ENCODE measurements at regions not wholly inside any gene's neighbourhood (a gene's known extent, or its start where the extent isn't known, plus 50 kb on each side); places are given as distances from the start of the nearest gene placed in this dataset.

DNA sequence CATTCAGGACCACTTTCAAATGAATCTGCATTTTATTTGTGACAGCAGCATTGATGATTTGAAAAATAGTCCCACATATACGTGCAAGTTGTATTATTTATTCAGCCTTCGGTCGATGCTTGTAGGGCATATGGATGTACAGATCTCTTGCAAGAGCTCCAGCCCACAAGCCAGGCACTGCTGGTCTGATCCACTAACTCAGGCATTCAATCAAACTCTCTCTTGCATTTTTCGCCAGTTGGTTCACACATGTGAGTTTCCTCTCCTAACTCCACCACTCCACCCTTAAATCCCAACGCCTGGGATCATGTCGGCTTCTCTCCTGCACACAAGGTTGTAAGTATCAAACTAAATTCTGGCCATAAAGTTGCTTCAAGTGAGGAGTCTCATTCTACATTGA is 318.7 kb downstream of the CYP26B1 start:
- Histone ChIP-seq H3K27me3 (ENCODE audit: insufficient read depth, poor library complexity, severe bottlenecking) (peaks cover 4% of the 10 kb centered on the region), H3K4me3 (replicated peaks; ENCODE audit: insufficient read depth, low read length) (no peak overlapping the region), H3K27ac (replicated peaks) (no peak overlapping the region)
- TF ChIP-seq GABPA (IDR thresholded peaks at IDR 0.05; ENCODE audit: low read depth) (no peak), SPI1 (IDR thresholded peaks at IDR 0.05; ENCODE audit: borderline replicate concordance, low read depth) (no peak)
- no peak for DNase-seq (ENCODE audit: low read depth in 1 of 2, low spot score in 1 of 2)

DNA sequence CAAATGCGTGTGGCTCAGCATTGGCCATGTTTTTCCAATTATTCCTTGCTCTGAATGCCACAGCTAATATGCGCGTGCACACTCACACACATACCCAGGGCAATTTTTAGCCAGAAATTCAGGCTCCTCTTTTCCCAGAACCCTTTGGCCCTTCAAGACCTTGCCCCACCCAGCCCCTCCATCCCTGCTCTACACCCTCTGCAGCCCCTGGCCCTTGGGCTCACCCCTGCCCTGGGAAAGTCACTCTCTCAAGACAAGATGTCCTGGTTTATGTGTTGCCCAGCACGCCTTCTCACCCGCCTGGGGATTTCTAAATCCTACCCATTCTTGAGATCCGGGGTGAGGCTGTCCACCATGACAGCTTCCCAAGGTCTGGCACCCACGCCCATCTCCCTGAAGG is 319.7 kb downstream of the CYP26B1 start:
- no peak overlapping the region for H3K4me3 ChIP-seq (replicated peaks; ENCODE audit: insufficient read depth, low read length)
- TF ChIP-seq POLR2AphosphoS5 (IDR thresholded peaks at IDR 0.05; ENCODE audit: low read depth) (no peak), CTCF (IDR thresholded peaks at IDR 0.05; ENCODE audit: insufficient read depth, low read length) (no peak), REST (IDR thresholded peaks at IDR 0.05; ENCODE audit: insufficient replicate concordance, low read depth) (no peak), GABPA (IDR thresholded peaks at IDR 0.05; ENCODE audit: low read depth) (no peak), SPI1 (IDR thresholded peaks at IDR 0.05; ENCODE audit: borderline replicate concordance, low read depth) (no peak)
- H3K27me3 ChIP-seq (ENCODE audit: insufficient read depth, poor library complexity, severe bottlenecking) = peaks cover 4% of the 10 kb centered on the region
- no peak overlapping the region for H3K27ac ChIP-seq (replicated peaks)
- DNase-seq (ENCODE audit: low read depth in 1 of 2, low spot score in 1 of 2) = no peak

DNA sequence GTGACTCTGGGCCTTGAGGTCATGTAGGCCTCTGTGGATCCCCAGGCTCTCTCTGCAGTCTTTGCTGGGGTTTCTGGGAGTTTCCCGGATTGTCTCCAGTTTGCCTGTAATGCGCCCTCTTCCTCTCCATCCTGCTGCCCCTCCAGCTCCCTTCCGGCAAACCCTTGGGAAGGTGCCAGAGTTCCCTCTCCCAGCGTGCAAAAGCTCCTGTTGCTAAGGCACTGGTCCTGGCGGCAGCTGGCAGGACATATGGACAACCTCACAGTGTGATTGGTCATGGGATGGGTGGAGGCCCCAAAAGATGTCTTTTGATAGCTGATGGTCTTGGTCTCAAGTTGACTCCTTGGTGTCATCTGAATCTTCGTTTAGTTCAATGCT is 320.1 kb downstream of the CYP26B1 start:
- Histone ChIP-seq H3K27ac (replicated peaks) (no peak overlapping the region), H3K4me3 (replicated peaks; ENCODE audit: insufficient read depth, low read length) (no peak overlapping the region), H3K27me3 (ENCODE audit: insufficient read depth, poor library complexity, severe bottlenecking) (peaks cover 4% of the 10 kb centered on the region)
- DNase-seq (ENCODE audit: low read depth in 1 of 2, low spot score in 1 of 2) = no peak
- TF ChIP-seq SPI1 (IDR thresholded peaks at IDR 0.05; ENCODE audit: borderline replicate concordance, low read depth) (no peak), CTCF (IDR thresholded peaks at IDR 0.05; ENCODE audit: insufficient read depth, low read length) (no peak), REST (IDR thresholded peaks at IDR 0.05; ENCODE audit: insufficient replicate concordance, low read depth) (no peak), GABPA (IDR thresholded peaks at IDR 0.05; ENCODE audit: low read depth) (no peak), POLR2AphosphoS5 (IDR thresholded peaks at IDR 0.05; ENCODE audit: low read depth) (no peak)

DNA sequence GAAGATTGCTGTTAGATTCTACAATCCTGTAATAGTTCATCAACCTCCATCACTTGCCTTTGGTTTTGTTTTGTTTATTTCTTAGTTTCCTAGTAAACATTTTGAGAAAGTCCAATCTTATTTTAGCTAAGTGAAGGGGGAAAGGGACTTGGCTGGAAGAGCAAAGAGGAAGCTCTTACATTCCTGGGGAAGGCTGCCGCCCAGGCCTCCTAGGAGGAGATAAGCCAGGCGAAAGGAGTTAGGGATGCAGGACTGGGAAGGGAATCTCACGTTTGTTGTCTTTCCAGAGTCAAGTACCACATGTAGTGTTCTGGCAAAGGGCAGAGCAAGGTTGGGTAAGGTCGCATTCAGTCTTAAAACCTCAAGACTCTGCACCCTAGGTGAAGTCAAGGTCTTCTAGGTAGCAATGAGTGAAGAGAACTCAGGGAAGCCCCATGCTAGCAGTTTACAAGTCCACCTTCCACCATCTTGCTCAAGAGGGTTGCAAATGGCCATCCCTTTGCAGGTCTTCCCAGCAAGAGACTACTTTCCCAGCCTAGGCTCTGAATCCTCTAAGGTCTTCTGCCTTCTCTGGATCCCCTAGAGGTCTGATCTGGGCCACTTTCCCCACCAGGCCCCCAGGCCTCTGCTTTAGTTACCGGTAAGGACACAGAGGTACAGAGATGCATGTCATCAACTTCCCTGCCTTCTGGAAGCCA is 320.7 kb downstream of the CYP26B1 start:
- no peak overlapping the region for H3K27ac ChIP-seq (replicated peaks)
- TF ChIP-seq GABPA (IDR thresholded peaks at IDR 0.05; ENCODE audit: low read depth) (no peak), REST (IDR thresholded peaks at IDR 0.05; ENCODE audit: insufficient replicate concordance, low read depth) (no peak), CTCF (IDR thresholded peaks at IDR 0.05; ENCODE audit: insufficient read depth, low read length) (no peak), SPI1 (IDR thresholded peaks at IDR 0.05; ENCODE audit: borderline replicate concordance, low read depth) (no peak), POLR2AphosphoS5 (IDR thresholded peaks at IDR 0.05; ENCODE audit: low read depth) (no peak)
- H3K27me3 ChIP-seq (ENCODE audit: insufficient read depth, poor library complexity, severe bottlenecking) = peaks cover 4% of the 10 kb centered on the region
- DNase-seq (ENCODE audit: low read depth in 1 of 2, low spot score in 1 of 2) = no peak
- H3K4me3 ChIP-seq (replicated peaks; ENCODE audit: insufficient read depth, low read length) = no peak overlapping the region

All from HL-60 (cell line).